Lower leg skin (tissue), 4 donors: ENCODE measurements at regions not wholly inside any gene's neighbourhood (a gene's known extent, or its start where the extent isn't known, plus 50 kb on each side); places are given as distances from the start of the nearest gene placed in this dataset.
A peak's percentile ranks its signal among the peaks of the same experiment; 100 is the strongest.

ENCODE experiments used
- DNase-seq, 2 donors: peaks; one replicate each; pipeline ENCODE4 v3.0.0-alpha.2; 2019; ENCODE audit warnings: low spot score in 2 of 2
- H3K4me3 ChIP-seq: fragments of 200-600 bp; sonication (generic); 2 replicates; pipeline ENCODE4 v1.5.1; 2017; ENCODE audit warnings: mild to moderate bottlenecking, low read depth; ENCODE audit not compliant: poor library complexity, severe bottlenecking
- CTCF ChIP-seq, 3 donors: fragments of 450-650 bp; IDR thresholded peaks; one replicate each; pipeline ENCODE4 v1.5.1; 2016; ENCODE audit warnings: antibody characterized with exemption in 3 of 3, mild to moderate bottlenecking in 3 of 3, moderate library complexity in 2 of 3
- POLR2A ChIP-seq, 2 donors: fragments of 450-650 bp; IDR thresholded peaks; one replicate each; pipeline ENCODE4 v1.6.1; 2016 to 2017; ENCODE audit warnings: antibody characterized with exemption in 2 of 2, mild to moderate bottlenecking in 1 of 2, moderate library complexity in 1 of 2
- WGBS, 2 donors: methylation state at CpG; one replicate each; pipeline ENCODE4 v1.1.5; 2018; 5-methylcytosine and 5-hydroxymethylcytosine counted together
- intact Hi-C: fragments of 100-400 bp; cut with DNase I; formaldehyde crosslinking; loops from one replicate; pipeline ENCODE4 v1.15.0; 2023; ENCODE audit warnings: low total_unique reads

GRCh38 chr9:88077071-88077617 is 61.1 kb downstream of the SPATA31C2 start:
- 44 to 50% methylated on average over 20 of the region's 20 CpGs for WGBS, 2 donors
- intact Hi-C loops: no loop called here
- TF ChIP-seq POLR2A (IDR thresholded peaks at IDR 0.05) (no peak), CTCF (IDR thresholded peaks at IDR 0.05) (no peak)
- no peak overlapping the region for H3K4me3 ChIP-seq
- no peak for DNase-seq

GRCh38 chr9:88076286-88077070 is 61.8 kb downstream of the SPATA31C2 start:
- peak; percentile 31 to 93 for DNase-seq
- 0 to 1% methylated on average over 56 of the region's 57 CpGs for WGBS, 2 donors
- intact Hi-C loops: no loop called here
- peak overlapping the region; percentile 15 for H3K4me3 ChIP-seq
- TF ChIP-seq POLR2A (IDR thresholded peaks at IDR 0.05) (no peak), CTCF (IDR thresholded peaks at IDR 0.05) (no peak)

- TF ChIP-seq CTCF (IDR thresholded peaks at IDR 0.05) (no peak), POLR2A (IDR thresholded peaks at IDR 0.05) (no peak)
- peak overlapping the region; percentile 15 for H3K4me3 ChIP-seq
- intact Hi-C loops: no loop called here
- 1 to 3% methylated on average over 12 of the region's 12 CpGs for WGBS, 2 donors
- DNase-seq: no peak
Measured at GRCh38 chr9:88075966-88076285, 62.3 kb downstream of the SPATA31C2 start.

- intact Hi-C loops: no loop called here
- TF ChIP-seq CTCF (IDR thresholded peaks at IDR 0.05) (no peak), POLR2A (IDR thresholded peaks at IDR 0.05) (no peak)
- DNase-seq: no peak
- H3K4me3 ChIP-seq: no peak overlapping the region
- 50 to 52% methylated on average over 3 of the region's 3 CpGs for WGBS, 2 donors
Measured at GRCh38 chr9:88075506-88075905, 62.8 kb downstream of the SPATA31C2 start.

GRCh38 chr9:88074931-88075330 is 63.3 kb downstream of the SPATA31C2 start:
- 92 to 93% methylated on average over 5 of the region's 5 CpGs for whole genome bisulfite sequencing, 2 donors
- H3K4me3 ChIP-seq: no peak overlapping the region
- intact Hi-C loops: no loop called here
- TF ChIP-seq CTCF (IDR thresholded peaks at IDR 0.05): no peak
- DNase-seq: no peak
